Muscle of leg (tissue), 3 donors: ENCODE measurements at regions not wholly inside any gene's neighbourhood (a gene's known extent, or its start where the extent isn't known, plus 50 kb on each side); places are given as distances from the start of the nearest gene placed in this dataset.
"Not testable (repeated sequence)": the region's sequence is repeated elsewhere in the genome, so short reads cannot be mapped to it uniquely, and the experiment has no call there.

Experiments used
- DNase-seq: peaks from one replicate; pipeline ENCODE4 v3.0.0; 2013
- H3K27ac ChIP-seq: one replicate; pipeline ENCODE4 v1.5.1; 2013; ENCODE audit warnings: mild to moderate bottlenecking, low read length, control low read depth
- H3K27me3 ChIP-seq: one replicate; pipeline ENCODE4 v1.6.1; 2013; ENCODE audit warnings: low read length; ENCODE audit not compliant: control insufficient read depth, insufficient read depth
- H3K36me3 ChIP-seq: one replicate; pipeline ENCODE4 v1.6.1; 2013; ENCODE audit warnings: low read length; ENCODE audit not compliant: control insufficient read depth, insufficient read depth
- H3K4me1 ChIP-seq: one replicate; pipeline ENCODE4 v1.6.1; 2013; ENCODE audit warnings: low read length; ENCODE audit not compliant: control insufficient read depth, insufficient read depth
- H3K4me3 ChIP-seq: one replicate; pipeline ENCODE4 v1.5.1; 2013; ENCODE audit warnings: low read length, control low read depth
- H3K9me3 ChIP-seq: replicated peaks from 2 replicates; pipeline ENCODE4 v1.6.1; 2013; ENCODE audit warnings: low read depth, low read length; ENCODE audit not compliant: control insufficient read depth
- WGBS: methylation state at CpG from one replicate; pipeline ENCODE4 v1.1.5; 2013; ENCODE audit warnings: missing lambda C conversion rate; ENCODE audit not compliant: insufficient coverage; 5-methylcytosine and 5-hydroxymethylcytosine counted together

DNA sequence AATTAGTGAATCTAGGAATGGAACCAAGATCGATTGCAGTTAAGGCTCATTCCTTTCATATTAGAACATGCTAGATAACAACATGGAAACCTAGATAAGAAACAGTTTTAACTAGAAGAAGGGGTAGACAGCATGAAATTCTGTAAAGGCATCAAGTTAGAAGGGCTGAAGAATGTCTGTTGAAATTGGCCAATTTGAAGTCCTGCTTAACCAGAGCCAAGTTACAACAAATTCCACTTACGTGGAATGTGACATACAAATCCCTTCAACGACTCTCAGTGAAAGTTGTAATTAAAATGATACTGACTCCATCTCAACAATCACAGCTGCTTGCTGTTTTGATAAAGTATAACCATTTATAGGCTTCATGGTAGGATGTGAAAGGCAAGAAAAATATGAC lies 1065.7 kb downstream of the DNAJB9 start:
- H3K4me1 ChIP-seq, result no peaks in the 10 kb centered on the region
- no CpG with 5 or more reads among the region's 3 CpGs for WGBS
- H3K27me3 ChIP-seq, result no peaks in the 10 kb centered on the region
- H3K9me3 ChIP-seq, result no peaks in the 10 kb centered on the region
- DNase-seq, result no peak
- no peak overlapping the region for H3K4me3 ChIP-seq
- no peaks in the 10 kb centered on the region for H3K36me3 ChIP-seq
- no peak overlapping the region for H3K27ac ChIP-seq

DNA sequence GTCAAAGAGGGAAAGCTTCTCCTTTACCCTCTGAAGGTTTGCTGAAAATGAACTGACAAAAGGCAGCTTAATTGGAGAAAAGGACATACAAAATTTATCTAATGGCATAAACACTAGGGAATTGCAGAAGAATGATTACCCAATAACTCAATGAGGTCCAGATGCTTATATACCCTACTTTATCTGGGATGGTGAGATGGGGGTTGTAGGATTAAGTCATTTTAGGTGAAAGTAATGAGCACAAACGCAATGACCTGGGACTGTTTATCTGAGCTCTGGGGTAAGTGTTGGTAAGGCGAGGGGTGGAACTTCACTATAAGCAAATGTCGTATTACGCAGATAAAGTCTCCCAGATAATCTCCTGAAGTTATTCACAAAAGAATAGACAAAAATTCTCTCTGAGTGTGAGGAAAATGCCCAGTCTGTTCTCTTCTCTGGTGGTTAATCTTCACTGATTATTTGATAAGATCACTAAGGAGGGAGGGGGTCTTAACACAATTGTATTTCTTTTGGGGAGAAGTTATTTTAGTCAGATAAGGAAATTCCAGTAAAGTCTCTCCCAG lies 1067.8 kb downstream of the DNAJB9 start:
- WGBS, result no CpG with 5 or more reads among the region's 4 CpGs
- H3K4me3 ChIP-seq, result no peak overlapping the region
- no peaks in the 10 kb centered on the region for H3K36me3 ChIP-seq
- no peak overlapping the region for H3K27ac ChIP-seq
- no peak for DNase-seq
- H3K27me3 ChIP-seq, result no peaks in the 10 kb centered on the region
- H3K4me1 ChIP-seq, result no peaks in the 10 kb centered on the region
- no peaks in the 10 kb centered on the region for H3K9me3 ChIP-seq

DNA sequence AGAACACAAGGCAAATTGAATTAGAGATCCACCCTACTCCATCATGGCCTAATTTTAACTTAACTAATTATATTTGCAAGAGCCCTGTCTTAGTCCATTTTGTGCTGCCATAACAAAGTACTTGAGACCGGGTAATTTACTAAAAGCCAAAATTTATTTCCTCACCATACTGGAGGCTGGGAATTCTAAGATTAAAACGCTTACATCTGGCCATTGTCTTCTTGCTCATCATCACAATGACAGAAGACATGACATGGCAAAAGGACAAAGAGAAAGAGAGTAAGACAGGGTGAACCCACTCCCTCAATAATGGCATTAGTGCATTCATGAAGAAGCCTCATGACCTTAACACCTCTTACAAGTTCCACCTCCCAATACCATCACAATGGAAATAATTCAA lies 1068.6 kb downstream of the DNAJB9 start:
- 80% methylated on average over 1 of the region's 2 CpGs for WGBS
- H3K4me3 ChIP-seq, result no peak overlapping the region

DNA sequence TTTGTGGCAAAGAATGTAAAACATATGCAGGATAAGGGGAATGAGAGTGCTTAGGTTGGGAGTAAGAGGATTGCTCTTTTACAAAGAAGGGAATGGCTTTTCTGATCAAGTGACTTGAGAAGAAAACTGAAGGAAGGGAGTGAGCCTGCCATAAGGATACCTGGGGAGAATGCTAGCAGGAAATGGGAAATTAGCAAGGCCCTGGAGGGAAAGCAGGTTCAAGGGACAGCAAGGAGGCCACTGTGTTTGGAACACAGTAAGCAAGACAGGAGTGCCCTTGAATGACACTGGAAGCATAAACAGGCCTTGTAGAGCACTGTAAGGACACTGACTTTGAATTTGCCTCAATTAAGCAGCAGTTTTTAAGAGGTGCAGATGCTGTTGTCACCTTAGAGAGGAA lies 1069.9 kb downstream of the DNAJB9 start:
- Histone ChIP-seq H3K9me3 (no peaks in the 10 kb centered on the region), H3K36me3 (no peaks in the 10 kb centered on the region), H3K4me3 (no peak overlapping the region), H3K4me1 (no peaks in the 10 kb centered on the region), H3K27ac (no peak overlapping the region), H3K27me3 (no peaks in the 10 kb centered on the region)
- no peak for DNase-seq

More for the DNA sequence above, 1068.6 kb downstream of the DNAJB9 start:
- Histone ChIP-seq H3K36me3 (no peaks in the 10 kb centered on the region), H3K27ac (no peak overlapping the region), H3K4me1 (no peaks in the 10 kb centered on the region), H3K9me3 (no peaks in the 10 kb centered on the region), H3K27me3 (no peaks in the 10 kb centered on the region)
- DNase-seq, result no peak

DNA sequence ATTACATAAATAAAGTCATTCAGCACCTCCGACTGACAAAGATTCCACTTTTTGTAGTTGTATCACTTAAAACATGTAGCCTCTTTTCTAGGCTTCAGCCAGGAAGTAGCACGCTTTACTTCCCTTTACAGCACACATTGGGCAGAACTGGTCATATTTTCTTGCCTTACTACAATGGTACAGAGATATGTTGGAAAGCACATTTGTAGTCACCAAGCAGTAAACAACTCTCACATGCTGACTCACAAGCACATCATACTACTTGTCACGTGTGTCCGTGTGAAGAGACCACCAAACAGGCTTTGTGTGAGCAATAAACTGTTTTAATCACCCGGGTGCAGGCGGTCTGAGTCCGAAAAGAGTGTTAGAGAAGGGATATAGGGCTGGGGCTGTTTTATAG lies 1071.8 kb downstream of the DNAJB9 start:
- Histone ChIP-seq H3K27ac (no peak overlapping the region), H3K4me1 (no peaks in the 10 kb centered on the region), H3K36me3 (no peaks in the 10 kb centered on the region), H3K9me3 (no peaks in the 10 kb centered on the region), H3K4me3 (no peak overlapping the region), H3K27me3 (no peaks in the 10 kb centered on the region)
- 97% methylated on average over 3 of the region's 7 CpGs for WGBS
- DNase-seq, result no peak

DNA sequence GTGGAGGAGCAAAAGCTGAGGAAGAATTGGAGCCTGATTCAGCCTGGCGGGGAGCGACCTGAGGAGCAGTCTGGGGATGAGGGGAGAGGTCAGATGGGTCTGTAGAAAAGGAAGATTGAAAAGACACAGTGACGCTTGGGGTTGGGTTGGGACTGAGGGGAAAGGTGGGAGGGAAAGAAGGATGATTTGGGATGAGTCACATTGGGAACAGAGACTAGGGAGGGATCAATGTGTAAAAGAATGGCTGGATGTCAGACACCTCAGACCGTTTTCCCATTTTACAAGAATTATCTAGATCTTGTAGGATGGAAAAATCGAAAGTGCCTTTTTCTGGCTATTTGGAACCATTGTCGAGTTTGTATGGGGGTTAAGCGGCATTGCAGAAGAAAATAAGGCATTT lies 1076.5 kb downstream of the DNAJB9 start:
- no peaks in the 10 kb centered on the region for H3K9me3 ChIP-seq
- no peaks in the 10 kb centered on the region for H3K36me3 ChIP-seq
- H3K4me3 ChIP-seq, result no peak overlapping the region
- no peak for DNase-seq
- H3K27ac ChIP-seq, result no peak overlapping the region
- H3K27me3 ChIP-seq, result no peaks in the 10 kb centered on the region
- 98% methylated on average over 6 of the region's 7 CpGs for WGBS
- H3K4me1 ChIP-seq, result no peaks in the 10 kb centered on the region

DNA sequence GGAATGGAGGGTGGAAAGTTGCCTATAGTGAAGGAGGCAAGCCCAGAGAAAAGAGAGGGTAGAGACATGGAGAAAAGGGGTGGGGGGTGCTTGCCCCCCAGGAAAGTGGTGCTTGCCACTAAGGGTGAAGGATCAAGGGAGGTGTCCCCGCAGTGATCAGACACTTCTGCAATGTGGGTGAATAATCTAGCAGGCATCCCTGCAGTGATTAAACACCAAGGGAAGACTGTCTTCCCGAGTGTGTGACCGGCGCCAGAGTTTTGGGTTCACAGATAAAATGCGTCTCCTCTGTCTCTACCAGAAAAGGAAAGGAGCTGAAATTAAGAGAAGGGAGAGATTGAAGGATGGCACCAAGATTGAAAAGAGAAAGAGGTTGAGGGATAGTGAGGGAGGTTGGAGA lies 1076.9 kb downstream of the DNAJB9 start:
- DNase-seq, H3K4me1 ChIP-seq, H3K4me3 ChIP-seq, H3K27me3 ChIP-seq, H3K36me3 ChIP-seq, H3K27ac ChIP-seq, H3K9me3 ChIP-seq: not testable (repeated sequence)
- WGBS, result 90% methylated on average over 5 of the region's 5 CpGs

DNA sequence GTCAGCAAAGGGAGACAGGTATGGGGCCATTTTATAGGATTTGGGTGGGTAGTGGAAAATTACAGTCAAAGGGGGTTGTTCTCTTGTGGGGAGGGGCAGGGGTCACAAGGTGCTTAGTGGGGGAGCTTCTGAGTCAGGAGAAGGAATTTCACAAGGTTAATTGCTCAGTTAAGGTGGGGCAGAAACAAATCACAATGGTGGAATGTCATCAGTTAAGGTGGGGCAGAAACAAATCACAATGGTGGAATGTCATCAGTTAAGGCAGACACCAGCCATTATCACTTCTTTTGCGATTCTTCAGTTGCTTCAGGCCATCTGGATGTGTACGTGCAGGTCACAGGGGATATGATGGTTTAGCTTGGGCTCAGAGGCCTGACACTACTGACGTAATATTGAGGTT lies 1077.6 kb downstream of the DNAJB9 start:
- not testable (repeated sequence) for DNase-seq, H3K36me3 ChIP-seq
- 83% methylated on average over 1 of the region's 3 CpGs for WGBS

DNA sequence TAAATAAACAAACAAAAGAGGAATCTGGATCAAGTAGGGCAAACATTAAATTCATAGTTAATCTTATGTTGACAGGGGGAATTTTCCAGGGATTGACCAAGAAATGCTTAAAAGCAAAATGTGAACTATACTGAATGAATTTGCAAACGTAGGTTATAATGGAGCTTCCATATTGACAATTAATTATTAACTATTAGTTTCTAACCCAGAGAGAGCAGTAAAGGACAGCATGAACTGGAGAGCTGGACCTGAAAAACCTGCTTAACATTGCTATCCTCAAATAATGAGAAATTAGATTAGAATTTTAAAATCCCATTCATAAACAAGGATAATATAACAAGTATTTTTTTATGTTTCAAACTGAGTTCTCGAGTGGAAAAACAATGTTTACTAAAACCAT lies 1089.6 kb downstream of the DNAJB9 start:
- no peaks in the 10 kb centered on the region for H3K27me3 ChIP-seq
- WGBS, result no CpG with 5 or more reads among the region's 2 CpGs
- H3K36me3 ChIP-seq, result no peaks in the 10 kb centered on the region
- DNase-seq, result no peak
- no peak overlapping the region for H3K4me3 ChIP-seq
- H3K27ac ChIP-seq, result no peak overlapping the region
- H3K4me1 ChIP-seq, result no peaks in the 10 kb centered on the region
- H3K9me3 ChIP-seq, result no peaks in the 10 kb centered on the region

More for the DNA sequence above, 1077.6 kb downstream of the DNAJB9 start:
- H3K9me3 ChIP-seq, H3K4me1 ChIP-seq, H3K27me3 ChIP-seq, H3K27ac ChIP-seq, H3K4me3 ChIP-seq: not testable (repeated sequence)

DNA sequence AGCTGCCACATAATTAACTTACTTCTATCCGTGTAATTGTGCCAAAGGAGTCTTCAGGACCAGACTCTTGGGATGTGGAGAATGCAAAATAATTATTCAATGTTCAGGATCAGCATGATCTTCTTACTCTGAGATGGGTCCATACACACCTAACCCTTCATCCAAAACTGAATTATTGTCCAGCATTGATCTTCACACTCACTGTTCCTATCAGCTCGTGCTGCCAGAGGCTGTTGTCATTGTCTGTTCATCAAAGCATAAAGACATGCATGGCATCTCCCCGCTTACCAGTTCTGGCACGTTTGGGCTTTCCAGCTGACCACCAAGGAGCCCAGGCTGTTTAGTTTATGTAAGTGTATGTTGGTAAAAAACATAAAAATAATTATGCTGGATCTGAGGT lies 1090.7 kb downstream of the DNAJB9 start:
- no CpG with 5 or more reads among the region's 4 CpGs for WGBS

DNA sequence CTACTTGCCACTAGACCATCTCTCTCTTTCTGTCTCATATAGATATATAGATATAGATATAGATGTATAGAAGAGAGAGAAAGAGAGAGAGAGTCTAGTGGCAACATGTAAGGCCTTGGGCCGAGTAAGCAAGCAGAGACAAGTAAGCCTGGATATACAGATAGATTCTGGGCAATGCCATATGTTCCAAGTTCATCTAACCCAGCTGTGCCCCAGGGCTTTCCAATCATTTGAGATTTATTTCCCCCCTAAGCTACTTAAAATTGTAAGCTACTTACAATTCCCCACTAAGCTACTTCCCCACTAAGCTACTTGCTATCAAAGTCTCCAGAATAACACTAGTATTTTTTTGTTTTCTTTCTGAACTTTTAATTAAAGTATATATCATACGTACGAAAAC lies 1094.1 kb downstream of the DNAJB9 start:
- no peak for DNase-seq
- H3K4me3 ChIP-seq, result no peak overlapping the region
- H3K4me1 ChIP-seq, result no peaks in the 10 kb centered on the region
- H3K27me3 ChIP-seq, result no peaks in the 10 kb centered on the region
- no peak overlapping the region for H3K27ac ChIP-seq
- H3K36me3 ChIP-seq, result no peaks in the 10 kb centered on the region
- H3K9me3 ChIP-seq, result no peaks in the 10 kb centered on the region
- WGBS, result no CpG with 5 or more reads among the region's 3 CpGs

More for the DNA sequence above, 1090.7 kb downstream of the DNAJB9 start:
- H3K36me3 ChIP-seq, result no peaks in the 10 kb centered on the region
- DNase-seq, result no peak
- no peak overlapping the region for H3K27ac ChIP-seq
- H3K27me3 ChIP-seq, result no peaks in the 10 kb centered on the region
- H3K4me1 ChIP-seq, result no peaks in the 10 kb centered on the region
- H3K9me3 ChIP-seq, result no peaks in the 10 kb centered on the region
- no peak overlapping the region for H3K4me3 ChIP-seq
